SK-N-SH (cell line): ENCODE measurements at regions not wholly inside any gene's neighbourhood (a gene's known extent, or its start where the extent isn't known, plus 50 kb on each side); places are given as distances from the start of the nearest gene placed in this dataset.

Experiments used
- EP300 ChIP-seq, 2 experiments: IDR thresholded peaks; 2 replicates each; pipeline versions ENCODE4 v1.4.0 to v1.6.1; 2012; ENCODE audit warnings: borderline replicate concordance in 1 of 2, low read depth in 1 of 2, low read length in 1 of 2
- JUND ChIP-seq: IDR thresholded peaks from 2 replicates; pipeline ENCODE4 v1.4.0; 2012
- MXI1 ChIP-seq: IDR thresholded peaks from 2 replicates; pipeline ENCODE4 v1.6.1; 2012; ENCODE audit warnings: mild to moderate bottlenecking, low read depth, low read length, improper control_type of control experiment
- NFIC ChIP-seq: IDR thresholded peaks from 2 replicates; pipeline ENCODE4 v1.4.0; 2012; ENCODE audit warnings: borderline replicate concordance
- RCOR1 ChIP-seq: fragments of 150-350 bp; IDR thresholded peaks from 2 replicates; pipeline ENCODE4 v1.6.1; 2017; ENCODE audit warnings: antibody characterized with exemption, low read length
- RXRA ChIP-seq: IDR thresholded peaks from 2 replicates; pipeline ENCODE4 v1.4.0; 2012; ENCODE audit warnings: low read depth, mild to moderate bottlenecking, borderline replicate concordance
- SIN3A ChIP-seq: IDR thresholded peaks from 2 replicates; pipeline ENCODE4 v1.6.1; 2012; ENCODE audit warnings: low read depth, mild to moderate bottlenecking, low read length, moderate library complexity, borderline replicate concordance
- TAF1 ChIP-seq: IDR thresholded peaks from 2 replicates; pipeline ENCODE4 v1.6.1; 2012; ENCODE audit warnings: low read depth, mild to moderate bottlenecking, low read length, moderate library complexity, borderline replicate concordance
- TF ChIP-seq, protein P1 (sequence below): fragments of 200-600 bp; sonication (generic); IDR thresholded peaks from 2 replicates; pipeline ENCODE4 v1.6.1; 2017; ENCODE audit warnings: antibody characterized with exemption, mild to moderate bottlenecking, moderate library complexity
- TF ChIP-seq, protein P2 (sequence below): IDR thresholded peaks from 2 replicates; pipeline ENCODE4 v1.4.0; 2012; ENCODE audit warnings: low read depth, borderline replicate concordance

DNA sequence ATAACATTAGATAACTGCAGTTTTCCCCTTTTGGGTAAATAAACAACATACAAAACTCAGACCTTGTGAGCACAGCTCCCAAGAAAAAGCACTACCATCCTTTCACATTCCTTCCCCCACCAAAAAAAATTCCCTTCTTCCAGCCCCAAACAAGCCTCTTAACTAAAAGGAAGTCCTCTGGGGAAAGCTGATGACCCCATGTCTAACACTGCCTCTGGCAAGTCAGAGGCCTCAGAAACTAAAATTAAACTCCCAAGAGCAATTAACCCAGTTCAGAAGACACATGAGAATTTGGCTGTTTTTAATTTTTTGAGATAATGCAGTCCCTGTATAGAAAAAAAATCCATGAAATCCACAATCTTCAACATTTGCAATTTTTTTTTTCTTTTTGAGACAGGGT, 127.7 kb downstream of the SPTSSA start:
- no peak for TF ChIP-seq NFIC
- TF ChIP-seq, protein P1, sequence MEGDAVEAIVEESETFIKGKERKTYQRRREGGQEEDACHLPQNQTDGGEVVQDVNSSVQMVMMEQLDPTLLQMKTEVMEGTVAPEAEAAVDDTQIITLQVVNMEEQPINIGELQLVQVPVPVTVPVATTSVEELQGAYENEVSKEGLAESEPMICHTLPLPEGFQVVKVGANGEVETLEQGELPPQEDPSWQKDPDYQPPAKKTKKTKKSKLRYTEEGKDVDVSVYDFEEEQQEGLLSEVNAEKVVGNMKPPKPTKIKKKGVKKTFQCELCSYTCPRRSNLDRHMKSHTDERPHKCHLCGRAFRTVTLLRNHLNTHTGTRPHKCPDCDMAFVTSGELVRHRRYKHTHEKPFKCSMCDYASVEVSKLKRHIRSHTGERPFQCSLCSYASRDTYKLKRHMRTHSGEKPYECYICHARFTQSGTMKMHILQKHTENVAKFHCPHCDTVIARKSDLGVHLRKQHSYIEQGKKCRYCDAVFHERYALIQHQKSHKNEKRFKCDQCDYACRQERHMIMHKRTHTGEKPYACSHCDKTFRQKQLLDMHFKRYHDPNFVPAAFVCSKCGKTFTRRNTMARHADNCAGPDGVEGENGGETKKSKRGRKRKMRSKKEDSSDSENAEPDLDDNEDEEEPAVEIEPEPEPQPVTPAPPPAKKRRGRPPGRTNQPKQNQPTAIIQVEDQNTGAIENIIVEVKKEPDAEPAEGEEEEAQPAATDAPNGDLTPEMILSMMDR, result no peak
- TF ChIP-seq EP300 (IDR thresholded peaks at IDR 0.05; ENCODE audit: borderline replicate concordance in 1 of 2, low read depth in 1 of 2, low read length in 1 of 2), result no peak
- no peak for TF ChIP-seq SIN3A
- TF ChIP-seq, protein P2, sequence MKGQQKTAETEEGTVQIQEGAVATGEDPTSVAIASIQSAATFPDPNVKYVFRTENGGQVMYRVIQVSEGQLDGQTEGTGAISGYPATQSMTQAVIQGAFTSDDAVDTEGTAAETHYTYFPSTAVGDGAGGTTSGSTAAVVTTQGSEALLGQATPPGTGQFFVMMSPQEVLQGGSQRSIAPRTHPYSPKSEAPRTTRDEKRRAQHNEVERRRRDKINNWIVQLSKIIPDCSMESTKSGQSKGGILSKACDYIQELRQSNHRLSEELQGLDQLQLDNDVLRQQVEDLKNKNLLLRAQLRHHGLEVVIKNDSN, result no peak
- TF ChIP-seq JUND, result no peak
- TF ChIP-seq MXI1, result no peak
- TF ChIP-seq TAF1, result no peak
- TF ChIP-seq RXRA, result no peak
- no peak for TF ChIP-seq RCOR1
